ENCODE measurements at regions not wholly inside any gene's neighbourhood (a gene's known extent, or its start where the extent isn't known, plus 50 kb on each side); places are given as distances from the start of the nearest gene placed in this dataset.
A peak's percentile ranks its signal among the peaks of the same experiment; 100 is the strongest.

- TF ChIP-seq POLR2A (IDR thresholded peaks at IDR 0.05) (no peak), CTCF (IDR thresholded peaks at IDR 0.05) (peak in 1 of 3 donors; percentile 19), EP300 (IDR thresholded peaks at IDR 0.05) (no peak)
Measured at GRCh38 chr18:39841482-39842365, 2113.3 kb upstream of the PIK3C3 start.

Data from ovary (tissue), 3 donors.